GM21423 (cell line): ENCODE measurements at regions not wholly inside any gene's neighbourhood (a gene's known extent, or its start where the extent isn't known, plus 50 kb on each side); places are given as distances from the start of the nearest gene placed in this dataset.
"Not testable (repeated sequence)": the region's sequence is repeated elsewhere in the genome, so short reads cannot be mapped to it uniquely, and the experiment has no call there.

Experiments
- ATAC-seq: cut with Tn5 transposase; IDR thresholded peaks from one replicate; pipeline ENCODE4 v1.9.1; 2021; ENCODE audit warnings: mild to moderate bottlenecking, moderate library complexity; ENCODE audit not compliant: unreplicated experiment

DNA sequence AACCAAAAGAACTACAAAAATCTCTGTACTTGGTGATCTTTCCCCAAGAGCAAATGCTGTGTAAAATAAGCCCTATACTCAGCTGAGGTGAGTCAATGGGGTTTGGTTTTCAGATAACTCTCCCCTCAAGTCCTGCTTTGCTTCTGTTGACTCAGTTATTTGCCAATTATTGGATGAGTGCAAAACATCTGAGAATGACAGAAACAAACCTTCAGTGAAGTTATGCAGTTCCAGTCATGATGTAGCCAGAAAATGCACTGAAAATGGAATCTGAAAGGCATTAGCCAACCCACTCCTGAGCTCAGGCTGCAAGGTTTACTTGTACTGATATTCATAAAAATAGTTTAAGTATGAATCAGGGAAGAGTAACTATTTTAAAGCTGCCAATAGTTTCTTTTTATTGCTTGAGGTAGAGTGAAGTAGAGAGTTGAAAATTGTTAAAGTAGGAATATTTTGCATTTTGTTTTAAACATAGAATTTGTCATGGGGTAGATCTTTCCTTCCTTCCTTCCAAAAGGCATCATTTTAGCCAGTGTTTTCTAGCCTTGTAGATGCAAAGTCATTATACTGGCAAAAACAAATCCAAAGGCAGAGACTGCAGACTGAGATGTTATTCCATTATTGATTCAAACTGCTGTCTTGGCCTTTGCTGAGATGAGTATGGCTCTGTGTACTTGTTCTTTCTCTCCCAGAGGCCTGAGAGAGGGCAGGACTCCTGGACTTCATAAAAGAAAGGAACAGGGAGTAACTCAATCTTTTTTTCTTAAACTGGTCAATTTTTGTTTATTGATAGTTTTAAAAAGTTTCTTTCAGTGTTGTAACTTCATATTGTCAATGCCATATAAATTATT lies 215.3 kb downstream of the RND3 start:
- no peak for ATAC-seq

DNA sequence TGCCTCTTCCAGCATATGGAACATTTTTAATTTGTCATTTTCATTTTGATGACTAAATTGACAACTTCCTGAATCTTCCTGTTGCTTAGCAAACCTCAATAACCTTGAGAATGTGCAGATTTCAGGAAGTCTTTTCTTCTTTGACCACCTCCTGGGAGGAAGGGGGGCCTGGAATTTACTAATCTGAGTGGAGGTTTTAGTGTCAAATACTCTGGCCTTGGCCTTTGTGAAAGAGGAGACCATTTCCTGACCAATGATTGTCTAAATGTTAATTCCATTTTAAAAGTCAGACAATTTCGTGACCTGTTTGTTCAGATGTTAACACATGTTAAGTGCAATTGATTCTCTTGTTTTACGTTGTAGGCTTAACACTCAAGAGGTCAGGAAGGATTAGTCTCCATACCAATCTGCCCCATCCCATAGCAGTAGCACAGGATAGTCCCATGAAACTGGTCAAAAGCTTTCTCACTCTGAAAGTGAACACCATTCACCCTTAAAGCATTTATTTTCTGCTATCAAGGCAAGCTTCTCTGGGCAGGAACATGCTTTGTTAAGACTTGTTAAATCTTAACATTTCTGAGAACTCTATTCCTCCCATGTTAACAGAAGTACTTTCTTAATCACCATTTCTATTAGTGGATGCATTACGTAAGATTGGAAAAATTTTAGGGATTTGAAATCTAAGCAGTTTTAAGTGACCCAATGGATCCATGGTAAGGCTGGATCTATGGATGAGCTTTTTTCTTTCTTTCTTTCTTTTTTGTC lies 219.6 kb downstream of the RND3 start:
- ATAC-seq = no peak

DNA sequence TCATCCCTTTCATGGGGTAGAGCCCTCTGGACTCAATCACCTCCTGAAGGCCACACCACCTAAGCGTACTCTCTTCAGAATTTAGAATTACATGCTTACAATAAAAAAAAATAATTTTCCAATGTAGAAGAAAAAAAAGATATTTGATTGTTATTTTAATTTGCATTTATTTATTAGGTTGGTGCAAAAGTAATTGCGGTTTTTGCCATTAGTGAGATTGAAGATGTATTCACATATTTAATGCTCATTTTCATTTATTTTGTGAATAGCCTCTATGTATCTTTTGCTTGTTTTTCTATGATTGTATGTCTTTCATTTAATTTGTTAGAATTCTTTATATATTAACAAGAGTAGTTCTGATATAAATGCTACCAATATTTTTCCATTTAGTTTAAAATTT lies 220.5 kb downstream of the RND3 start:
- no peak for ATAC-seq

DNA sequence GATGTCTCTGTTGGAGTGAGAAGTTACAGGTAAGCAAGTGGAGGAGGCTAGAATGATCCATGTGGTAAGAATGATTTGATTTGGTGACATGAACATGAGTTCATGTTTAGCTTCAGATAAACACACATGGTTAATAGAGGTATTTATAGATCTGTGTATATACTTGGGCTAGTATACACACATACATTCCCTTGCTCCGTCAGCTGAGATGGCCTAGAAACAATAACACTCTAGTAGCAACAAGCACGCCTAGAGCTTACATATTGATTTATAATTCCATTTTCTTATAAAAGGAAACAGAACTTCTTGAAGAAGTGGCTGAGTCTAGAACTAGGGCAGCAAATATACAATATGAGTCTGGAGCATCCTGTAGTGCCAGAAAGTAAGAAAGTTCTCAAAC lies 223.0 kb downstream of the RND3 start:
- no peak for ATAC-seq

DNA sequence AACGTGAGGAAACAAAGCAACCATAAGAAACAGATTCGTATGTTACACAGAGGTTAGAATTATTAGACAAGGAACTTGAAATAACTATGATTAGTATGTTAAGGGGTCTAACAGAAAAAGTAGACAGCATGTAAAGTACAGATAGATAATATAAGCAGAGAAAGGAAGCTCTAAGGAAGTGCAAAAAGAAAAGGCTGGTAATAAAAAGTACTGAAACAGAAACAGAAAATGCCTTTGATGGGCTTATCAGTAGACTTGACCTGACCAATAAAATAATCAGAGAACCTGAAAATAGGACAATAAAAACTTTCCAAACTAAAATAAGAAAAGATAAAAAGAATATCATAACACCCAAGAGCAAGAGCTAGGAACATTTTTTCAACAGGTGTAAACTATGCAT lies 225.8 kb downstream of the RND3 start:
- ATAC-seq = no peak

DNA sequence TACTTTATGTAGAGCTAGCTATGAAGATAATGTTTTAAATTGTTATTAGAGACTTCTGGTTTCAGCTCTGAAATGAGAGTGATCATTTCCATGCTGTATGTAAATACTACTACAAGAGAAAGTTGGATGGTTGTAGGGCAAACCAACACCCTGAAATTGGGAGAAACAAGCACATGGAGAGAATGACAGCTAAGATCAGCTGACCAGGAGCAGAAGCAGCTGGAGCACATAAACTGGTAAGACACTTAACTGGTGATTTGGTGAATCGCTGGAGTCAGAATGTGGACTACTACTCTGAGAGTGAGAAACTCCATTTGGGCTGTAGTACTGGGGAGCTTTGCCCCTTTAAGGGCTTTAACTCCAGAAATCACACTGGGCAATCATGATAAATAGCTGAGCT lies 226.8 kb downstream of the RND3 start:
- ATAC-seq = no peak

DNA sequence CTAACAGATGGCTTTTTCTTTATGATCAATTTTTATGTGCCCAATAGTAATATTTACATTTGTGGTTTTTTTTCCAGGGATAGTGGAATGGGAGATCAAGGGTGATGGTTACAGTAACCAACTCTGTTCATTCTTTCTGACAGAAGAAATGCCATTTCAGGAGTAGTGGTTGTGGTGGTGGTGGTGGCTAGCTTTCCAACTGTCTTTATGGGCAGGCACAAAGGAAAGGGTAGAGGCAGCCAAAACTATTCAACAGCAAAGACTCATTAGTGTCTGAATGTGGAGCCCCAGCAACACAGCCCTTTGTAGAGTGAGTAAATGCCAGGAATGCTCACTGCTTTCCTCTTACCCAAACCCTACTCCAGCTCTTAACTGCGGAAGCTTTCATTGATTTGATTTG lies 227.7 kb downstream of the RND3 start:
- no peak for ATAC-seq

DNA sequence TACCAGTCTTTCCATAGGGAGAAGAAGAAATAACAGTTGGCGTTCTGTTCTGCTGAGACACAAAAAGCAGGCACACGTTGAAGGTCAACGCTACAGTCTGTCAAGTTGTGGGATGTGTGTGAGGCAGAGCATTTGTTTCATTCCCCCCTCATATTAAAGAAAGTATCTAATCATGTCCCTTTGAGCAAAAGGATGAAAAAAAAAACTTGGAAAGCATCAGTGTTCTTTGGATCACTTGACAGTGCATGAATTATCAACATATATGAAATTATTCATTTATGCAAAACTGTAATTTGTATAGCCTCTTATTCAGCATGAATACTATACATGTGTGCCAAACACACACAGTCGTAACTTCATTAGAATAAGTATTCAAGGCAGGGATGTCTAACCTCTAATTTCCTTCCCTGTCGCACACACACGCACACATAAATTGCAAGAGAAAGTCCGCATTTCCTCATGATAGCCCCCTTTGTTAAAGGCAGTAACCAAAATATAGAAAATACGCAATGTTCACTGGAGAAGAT lies 228.6 kb downstream of the RND3 start:
- no peak for ATAC-seq

DNA sequence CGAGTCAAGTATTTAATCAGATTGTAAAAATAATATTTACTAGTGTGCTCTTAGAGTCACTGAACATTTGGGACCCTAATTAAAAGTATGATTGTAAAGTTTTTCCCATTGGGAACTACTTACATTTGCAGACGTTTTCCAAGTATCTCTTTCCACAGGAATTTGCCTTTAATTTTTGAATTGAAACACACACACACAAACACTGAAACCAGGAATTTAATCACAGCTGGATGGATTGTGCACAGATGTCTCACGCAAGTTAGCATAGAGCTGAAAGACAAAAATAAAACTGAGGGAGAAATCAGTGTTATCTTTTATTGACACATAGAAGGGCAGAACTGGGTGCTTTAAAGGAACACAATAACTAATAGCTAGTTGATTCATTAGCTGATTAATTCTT lies 230.7 kb downstream of the RND3 start:
- ATAC-seq = no peak

DNA sequence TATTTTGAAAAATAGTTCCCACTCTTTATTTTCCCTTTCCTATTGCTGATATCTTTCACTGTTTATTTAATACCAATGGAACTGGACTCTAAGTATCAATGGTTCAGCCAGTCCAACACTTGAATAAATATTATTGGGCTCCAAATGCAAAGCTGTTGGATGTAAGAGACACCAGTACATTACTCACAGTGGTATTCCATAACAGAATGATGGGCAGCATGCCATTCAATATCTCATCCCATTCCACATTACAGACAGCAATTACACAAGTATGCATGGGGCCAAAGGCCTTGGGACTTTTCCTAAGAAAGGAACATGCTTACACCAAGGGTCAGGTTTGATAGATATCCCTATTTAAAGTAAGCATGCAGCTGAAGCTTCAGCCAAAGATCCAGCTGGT lies 231.9 kb downstream of the RND3 start:
- no peak for ATAC-seq

DNA sequence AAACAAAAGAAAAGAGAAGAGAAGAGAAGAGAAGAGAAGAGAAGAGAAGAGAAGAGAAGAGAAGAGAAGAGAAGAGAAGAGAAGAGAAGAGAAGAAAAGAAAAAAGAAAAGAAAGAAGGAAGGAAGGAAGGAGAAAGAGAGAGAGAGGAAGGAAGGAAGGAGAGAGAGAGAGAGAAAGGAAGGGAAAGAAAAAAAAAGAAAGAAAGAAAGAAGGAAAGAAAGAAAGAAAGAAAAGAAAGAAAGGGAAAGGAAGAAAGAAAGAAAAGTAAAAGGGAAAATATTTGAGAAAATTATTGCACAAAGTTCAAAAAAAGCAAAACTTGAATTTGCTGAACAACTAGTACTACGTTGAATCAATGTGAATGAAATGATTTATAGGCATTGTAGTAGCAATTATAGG lies 237.7 kb downstream of the RND3 start:
- not testable (repeated sequence) for ATAC-seq

DNA sequence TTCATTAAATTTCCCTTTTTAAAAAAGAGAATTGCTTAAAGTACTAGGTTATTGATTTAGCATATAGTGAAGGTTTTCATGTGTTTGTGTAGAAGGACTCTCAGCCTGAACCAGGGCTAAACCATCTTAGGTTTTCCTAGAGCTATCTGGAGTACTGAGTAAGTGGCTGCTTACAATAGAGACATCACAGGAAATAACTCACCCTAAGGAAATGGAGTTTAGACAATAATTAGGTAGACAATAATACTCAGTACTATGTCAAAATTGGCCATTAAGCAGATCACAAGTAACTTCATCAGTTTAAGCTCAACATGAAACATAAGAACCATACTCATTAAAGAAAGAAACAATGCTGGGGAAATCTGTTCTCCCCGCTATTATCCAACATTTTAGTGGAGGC lies 240.0 kb downstream of the RND3 start:
- ATAC-seq = no peak

DNA sequence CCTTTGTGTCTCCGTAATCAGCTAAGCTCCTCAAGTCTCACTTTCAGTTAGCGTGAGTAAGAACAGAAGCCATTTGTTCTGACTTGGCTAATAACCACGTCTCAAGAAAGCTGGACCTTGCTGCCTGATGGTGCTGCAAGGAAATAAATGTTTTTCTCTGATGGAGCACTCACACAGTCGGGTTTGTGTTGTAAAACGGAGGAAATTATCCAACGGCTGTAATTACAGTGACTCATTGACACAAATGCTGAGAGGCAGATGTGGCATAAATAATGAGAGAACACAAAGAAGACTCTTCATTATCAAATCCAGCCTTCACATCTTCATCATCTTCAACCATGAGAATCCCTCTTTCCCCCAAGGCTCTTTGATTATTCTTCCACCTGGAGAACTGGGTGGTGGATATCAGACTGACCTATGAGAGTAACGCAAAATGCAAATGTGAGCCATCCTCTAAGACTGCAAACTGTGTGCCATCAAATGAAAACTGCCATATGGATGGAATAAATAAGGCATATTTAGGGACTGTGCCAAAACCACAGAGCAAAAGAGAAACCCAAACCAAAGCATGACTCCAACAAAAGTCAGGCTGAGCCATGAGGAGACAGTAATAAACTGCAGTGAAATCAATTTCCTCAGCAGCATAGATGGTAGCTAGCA lies 252.6 kb downstream of the RND3 start:
- no peak for ATAC-seq

DNA sequence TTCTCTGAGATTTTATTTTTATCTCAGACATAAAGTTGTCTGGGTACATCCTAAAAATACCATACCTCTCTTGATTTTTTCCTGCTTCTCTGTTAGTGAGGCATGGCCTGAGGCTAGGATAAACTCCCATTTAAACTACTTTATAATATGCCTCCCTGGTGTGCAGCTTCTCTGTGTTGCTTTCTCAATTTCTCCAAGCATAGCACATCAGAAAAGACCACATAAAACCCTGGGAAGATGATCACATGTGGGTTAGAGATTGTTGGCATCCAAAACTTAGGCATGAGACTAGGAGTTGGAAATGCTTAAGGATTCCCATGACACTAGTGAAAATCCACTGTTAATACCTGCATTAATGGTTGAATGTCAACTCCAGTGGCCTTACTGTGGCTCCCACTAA lies 254.6 kb downstream of the RND3 start:
- ATAC-seq = no peak

DNA sequence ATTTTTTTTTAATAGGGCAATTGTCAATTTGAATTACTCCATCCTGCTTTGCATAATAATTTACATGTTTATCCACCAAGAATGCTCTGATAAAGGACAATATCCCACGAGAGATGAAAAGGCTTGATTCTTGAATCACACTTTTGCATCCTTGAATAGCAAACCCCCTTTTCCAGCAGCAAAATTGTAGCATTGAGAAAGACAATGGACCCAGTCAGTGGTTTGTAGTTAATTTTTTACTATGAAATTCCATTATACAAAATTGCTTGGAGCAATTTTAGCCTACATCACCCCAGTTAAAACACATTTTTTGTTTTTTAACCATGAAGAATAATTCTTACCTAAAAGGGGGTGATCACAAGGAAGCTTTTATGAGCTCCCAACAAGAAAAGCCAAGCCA lies 255.1 kb downstream of the RND3 start:
- no peak for ATAC-seq

DNA sequence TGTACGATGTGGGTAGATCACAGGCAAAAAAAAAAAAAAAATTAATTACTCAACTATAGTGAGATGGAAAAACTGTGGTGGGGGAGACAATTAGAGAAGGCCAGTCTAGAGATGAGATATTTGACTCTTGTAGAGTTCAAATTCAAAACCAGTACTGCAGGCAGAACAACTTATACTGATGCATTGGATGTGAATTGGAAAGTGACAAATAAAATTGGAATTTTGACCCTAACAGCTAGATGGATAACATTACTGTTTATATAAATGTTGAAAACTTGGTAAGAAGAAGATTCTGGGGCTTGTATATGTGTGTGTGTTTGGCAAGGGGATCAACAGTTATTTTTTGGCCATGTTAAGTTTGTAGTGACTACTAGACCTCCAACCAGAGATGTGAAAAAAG lies 256.9 kb downstream of the RND3 start:
- ATAC-seq = no peak

DNA sequence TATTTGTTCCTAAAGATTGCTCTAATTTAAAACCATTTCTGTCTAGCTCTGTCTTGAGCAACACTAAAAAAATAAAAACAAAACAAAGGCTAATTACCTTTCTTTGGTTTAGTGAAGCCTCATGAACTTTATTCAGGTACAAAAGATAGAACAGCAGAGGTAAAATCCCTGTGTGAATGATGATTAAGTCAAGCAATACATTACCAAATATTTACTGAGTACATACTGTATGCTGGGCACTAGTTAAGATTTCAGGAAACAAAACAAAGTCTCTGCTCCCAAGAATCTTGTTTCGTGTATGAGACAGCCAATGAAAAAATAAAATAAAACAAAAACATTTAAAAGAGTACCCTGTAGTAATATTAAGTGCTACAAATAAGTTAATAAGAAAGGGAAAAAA lies 257.5 kb downstream of the RND3 start:
- no peak for ATAC-seq

DNA sequence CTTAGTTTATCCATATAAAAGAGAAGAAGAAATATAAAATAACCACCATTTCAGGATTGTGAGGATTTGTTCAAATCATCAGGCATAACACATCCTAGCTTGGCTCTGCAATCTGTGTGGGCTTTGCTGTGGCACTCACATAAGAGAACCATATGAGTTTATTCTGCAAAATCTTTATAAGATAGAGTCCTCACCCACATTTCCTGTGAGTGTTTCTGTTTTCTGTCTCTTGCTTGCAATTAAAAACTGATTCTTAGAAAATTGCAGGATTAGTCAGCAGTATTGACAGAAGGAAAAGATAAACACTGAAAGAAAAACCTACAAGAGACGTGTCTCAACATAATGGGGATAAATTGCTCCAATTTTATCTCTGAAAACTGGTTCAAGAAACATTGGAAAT lies 258.5 kb downstream of the RND3 start:
- ATAC-seq = no peak

DNA sequence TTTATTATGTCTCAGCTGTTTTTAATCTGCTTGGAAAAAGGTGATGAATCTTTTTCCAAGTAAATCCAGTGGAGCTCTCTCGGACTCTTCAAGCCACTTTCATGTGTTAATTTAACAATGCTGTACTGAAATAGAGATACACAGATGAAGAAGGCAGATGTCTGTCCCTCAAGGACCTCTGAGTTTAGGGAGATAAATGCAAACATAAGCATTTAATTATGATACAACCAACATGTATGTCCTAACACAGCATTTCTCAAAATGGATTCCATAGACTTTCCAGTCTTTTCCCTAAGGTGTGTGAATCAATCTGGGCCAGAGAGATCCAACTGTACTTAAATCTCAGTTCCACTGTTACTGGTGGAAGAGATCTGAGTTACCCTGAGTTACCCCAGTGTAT lies 262.4 kb downstream of the RND3 start:
- no peak for ATAC-seq

DNA sequence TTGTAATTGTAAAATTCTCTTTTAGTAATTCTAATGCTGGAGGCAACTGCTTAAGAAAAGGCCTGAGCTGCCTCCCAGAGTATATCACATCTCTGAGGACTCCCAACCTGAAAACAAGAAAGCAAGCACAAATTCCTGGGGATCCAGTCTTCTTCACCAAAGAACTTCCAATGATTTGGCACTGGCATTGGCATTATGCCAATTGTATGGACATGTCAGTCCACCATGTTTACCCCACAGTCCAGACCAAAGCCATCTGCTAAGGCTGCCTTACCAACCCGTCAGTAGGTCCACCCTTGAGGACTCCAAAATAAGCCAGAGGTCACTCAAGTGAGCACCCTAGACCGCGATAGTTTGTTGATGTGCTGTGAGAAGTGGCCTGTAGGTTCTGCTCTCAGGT lies 263.1 kb downstream of the RND3 start:
- no peak for ATAC-seq

DNA sequence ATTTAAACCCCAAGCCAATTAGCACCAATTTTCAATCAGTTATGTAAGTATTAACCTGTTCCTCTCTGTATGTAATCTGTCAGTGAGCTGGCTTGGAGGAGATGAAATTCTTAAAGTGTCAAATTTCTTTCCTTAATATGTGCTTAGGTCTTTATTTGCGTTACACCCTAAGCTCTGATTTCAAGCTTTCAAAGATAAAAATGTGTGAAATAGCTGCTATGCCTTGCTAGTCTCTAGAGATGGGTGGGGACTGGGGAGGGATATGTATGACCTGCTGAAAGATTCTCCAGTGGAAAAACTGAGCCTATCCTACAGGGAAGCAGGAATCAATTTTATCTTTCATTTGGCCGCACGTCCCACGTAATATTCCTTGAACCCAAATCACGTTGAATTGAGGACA lies 264.5 kb downstream of the RND3 start:
- ATAC-seq = no peak

DNA sequence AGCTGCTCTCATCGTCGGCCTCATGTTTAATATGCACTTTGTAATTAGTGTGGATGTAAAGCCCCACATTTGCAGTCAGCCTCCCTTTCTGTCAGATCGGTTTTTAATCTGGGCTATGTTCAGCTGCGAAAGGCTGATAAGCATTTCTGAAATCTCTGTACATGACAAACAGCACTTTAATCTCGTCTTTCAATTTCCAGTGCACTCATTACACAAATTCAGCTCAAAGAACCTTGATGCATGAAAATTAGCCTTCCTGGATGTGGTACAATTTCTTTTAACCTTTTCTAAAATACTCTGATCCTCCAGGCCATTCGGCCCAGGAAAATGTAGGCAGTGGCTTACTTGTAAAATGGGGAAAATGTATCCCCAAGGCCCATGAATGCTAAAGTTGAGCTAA lies 265.1 kb downstream of the RND3 start:
- no peak for ATAC-seq
